Nephron progenitor cell (in vitro differentiated cells): ENCODE measurements at regions not wholly inside any gene's neighbourhood (a gene's known extent, or its start where the extent isn't known, plus 50 kb on each side); places are given as distances from the start of the nearest gene placed in this dataset.
"Not testable (repeated sequence)": the region's sequence is repeated elsewhere in the genome, so short reads cannot be mapped to it uniquely, and the experiment has no call there.

Experiments
- DNase-seq: peaks from one replicate; pipeline ENCODE4 v3.0.0; 2021
- H3K27ac Mint-ChIP-seq: 2 replicates; pipeline ENCODE4 v1.8.0; 2021; ENCODE audit warnings: mild to moderate bottlenecking, moderate library complexity, mixed read lengths
- H3K27me3 Mint-ChIP-seq: 2 replicates; pipeline ENCODE4 v1.8.0; 2021; ENCODE audit warnings: mild to moderate bottlenecking, low read depth, mixed read lengths; ENCODE audit not compliant: poor library complexity
- H3K36me3 Mint-ChIP-seq: 2 replicates; pipeline ENCODE4 v1.8.0; 2021; ENCODE audit warnings: low read depth, mixed read lengths
- H3K4me1 Mint-ChIP-seq: 2 replicates; pipeline ENCODE4 v1.8.0; 2021; ENCODE audit warnings: mixed read lengths
- H3K4me3 Mint-ChIP-seq: 2 replicates; pipeline ENCODE4 v1.8.0; 2021; ENCODE audit warnings: mild to moderate bottlenecking, moderate library complexity, mixed read lengths
- H3K9me3 Mint-ChIP-seq: 2 replicates; pipeline ENCODE4 v1.8.0; 2021; ENCODE audit warnings: mild to moderate bottlenecking, moderate library complexity, mixed read lengths
- TF ChIP-seq, protein P1 (sequence below): fragments of 200-600 bp; sonication (generic); IDR thresholded peaks from 2 replicates; pipeline ENCODE4 v1.5.0; 2021; ENCODE audit warnings: antibody characterized with exemption

GRCh38 chr9:30536494-30536893 is 1847.9 kb upstream of the ACO1 start:
- H3K27ac Mint-ChIP-seq = no peak overlapping the region
- H3K9me3 Mint-ChIP-seq = peaks cover 38% of the 10 kb centered on the region
- H3K4me3 Mint-ChIP-seq = no peak overlapping the region
- DNase-seq = no peak
- TF ChIP-seq, protein P1, sequence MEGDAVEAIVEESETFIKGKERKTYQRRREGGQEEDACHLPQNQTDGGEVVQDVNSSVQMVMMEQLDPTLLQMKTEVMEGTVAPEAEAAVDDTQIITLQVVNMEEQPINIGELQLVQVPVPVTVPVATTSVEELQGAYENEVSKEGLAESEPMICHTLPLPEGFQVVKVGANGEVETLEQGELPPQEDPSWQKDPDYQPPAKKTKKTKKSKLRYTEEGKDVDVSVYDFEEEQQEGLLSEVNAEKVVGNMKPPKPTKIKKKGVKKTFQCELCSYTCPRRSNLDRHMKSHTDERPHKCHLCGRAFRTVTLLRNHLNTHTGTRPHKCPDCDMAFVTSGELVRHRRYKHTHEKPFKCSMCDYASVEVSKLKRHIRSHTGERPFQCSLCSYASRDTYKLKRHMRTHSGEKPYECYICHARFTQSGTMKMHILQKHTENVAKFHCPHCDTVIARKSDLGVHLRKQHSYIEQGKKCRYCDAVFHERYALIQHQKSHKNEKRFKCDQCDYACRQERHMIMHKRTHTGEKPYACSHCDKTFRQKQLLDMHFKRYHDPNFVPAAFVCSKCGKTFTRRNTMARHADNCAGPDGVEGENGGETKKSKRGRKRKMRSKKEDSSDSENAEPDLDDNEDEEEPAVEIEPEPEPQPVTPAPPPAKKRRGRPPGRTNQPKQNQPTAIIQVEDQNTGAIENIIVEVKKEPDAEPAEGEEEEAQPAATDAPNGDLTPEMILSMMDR = no peak
- H3K4me1 Mint-ChIP-seq = no peaks in the 10 kb centered on the region
- H3K27me3 Mint-ChIP-seq = no peaks in the 10 kb centered on the region
- H3K36me3 Mint-ChIP-seq = no peaks in the 10 kb centered on the region

DNA sequence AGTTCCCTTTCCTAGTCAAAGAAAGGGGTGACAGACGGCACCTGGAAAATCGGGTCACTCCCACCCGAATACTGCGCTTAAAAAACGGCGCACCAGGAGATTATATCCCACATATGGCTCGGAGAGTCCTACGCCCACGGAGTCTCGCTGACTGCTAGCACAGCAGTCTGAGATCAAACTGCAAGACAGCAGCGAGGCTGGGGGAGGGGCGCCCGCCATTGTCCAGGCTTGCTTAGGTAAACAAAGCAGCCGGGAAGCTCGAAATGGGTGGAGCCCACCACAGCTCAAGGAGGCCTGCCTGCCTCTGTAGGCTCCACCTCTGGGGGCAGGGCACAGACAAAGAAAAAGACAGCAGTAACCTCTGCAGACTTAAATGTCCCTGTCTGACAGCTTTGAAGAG is 1844.7 kb upstream of the ACO1 start:
- H3K27me3 Mint-ChIP-seq, H3K36me3 Mint-ChIP-seq: not testable (repeated sequence)

GRCh38 chr9:30574355-30575151 is 1809.9 kb upstream of the ACO1 start:
- DNase-seq = no peak
- no peaks in the 10 kb centered on the region for H3K9me3 Mint-ChIP-seq
- H3K4me1 Mint-ChIP-seq = no peaks in the 10 kb centered on the region
- H3K27me3 Mint-ChIP-seq = peaks cover 6% of the 10 kb centered on the region
- no peaks in the 10 kb centered on the region for H3K36me3 Mint-ChIP-seq
- TF ChIP-seq, protein P1 = no peak
- H3K27ac Mint-ChIP-seq = no peak overlapping the region
- no peak overlapping the region for H3K4me3 Mint-ChIP-seq

More for the DNA sequence above, 1844.7 kb upstream of the ACO1 start:
- DNase-seq, H3K4me3 Mint-ChIP-seq, H3K27ac Mint-ChIP-seq, H3K4me1 Mint-ChIP-seq: not testable (repeated sequence)
- H3K9me3 Mint-ChIP-seq = peaks cover 38% of the 10 kb centered on the region

- no peaks in the 10 kb centered on the region for H3K9me3 Mint-ChIP-seq
- peaks cover 6% of the 10 kb centered on the region for H3K27me3 Mint-ChIP-seq
- H3K4me1 Mint-ChIP-seq = no peaks in the 10 kb centered on the region
- H3K4me3 Mint-ChIP-seq = no peak overlapping the region
- no peak overlapping the region for H3K27ac Mint-ChIP-seq
- TF ChIP-seq, protein P1 = no peak
- DNase-seq = no peak
- H3K36me3 Mint-ChIP-seq = no peaks in the 10 kb centered on the region
Measured at GRCh38 chr9:30575218-30575617, 1809.2 kb upstream of the ACO1 start.

GRCh38 chr9:30575691-30576090 is 1808.8 kb upstream of the ACO1 start:
- peaks cover 6% of the 10 kb centered on the region for H3K27me3 Mint-ChIP-seq
- H3K36me3 Mint-ChIP-seq = no peaks in the 10 kb centered on the region
- no peaks in the 10 kb centered on the region for H3K4me1 Mint-ChIP-seq
- no peak overlapping the region for H3K4me3 Mint-ChIP-seq
- H3K27ac Mint-ChIP-seq = no peak overlapping the region
- TF ChIP-seq, protein P1 = no peak
- no peak for DNase-seq
- H3K9me3 Mint-ChIP-seq = no peaks in the 10 kb centered on the region

DNA sequence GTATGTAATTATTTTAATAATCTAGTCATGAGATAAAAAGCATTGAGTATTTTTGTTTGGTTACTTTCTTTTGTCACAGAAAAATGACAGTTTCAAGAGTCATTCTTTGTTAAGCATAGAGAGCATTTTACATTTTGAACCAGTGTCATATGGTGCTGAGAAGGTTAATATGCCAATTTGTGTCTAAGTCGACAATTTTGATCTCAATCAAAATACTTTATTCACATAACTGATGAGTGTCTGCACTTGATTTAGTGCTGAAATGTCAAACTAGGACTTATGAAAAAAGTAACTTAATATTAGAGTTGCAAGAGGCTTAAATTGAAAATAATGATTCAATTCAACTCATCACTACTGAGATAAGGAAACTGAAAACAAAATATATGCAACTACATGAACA is 1804.6 kb upstream of the ACO1 start:
- TF ChIP-seq, protein P1 = no peak
- H3K4me3 Mint-ChIP-seq = no peak overlapping the region
- H3K27me3 Mint-ChIP-seq = no peaks in the 10 kb centered on the region
- no peaks in the 10 kb centered on the region for H3K4me1 Mint-ChIP-seq
- no peak overlapping the region for H3K27ac Mint-ChIP-seq
- no peaks in the 10 kb centered on the region for H3K9me3 Mint-ChIP-seq
- H3K36me3 Mint-ChIP-seq = no peaks in the 10 kb centered on the region
- DNase-seq = no peak
